Posterior vena cava (tissue), 2 donors: ENCODE measurements at regions not wholly inside any gene's neighbourhood (a gene's known extent, or its start where the extent isn't known, plus 50 kb on each side); places are given as distances from the start of the nearest gene placed in this dataset.
"Not testable (repeated sequence)": the region's sequence is repeated elsewhere in the genome, so short reads cannot be mapped to it uniquely, and the experiment has no call there.

Experiments used
- DNase-seq: peaks from one replicate; pipeline ENCODE4 v3.0.0-alpha.2; 2020; ENCODE audit warnings: low spot score
- intact Hi-C, 2 donors: fragments of 100-400 bp; cut with DNase I; formaldehyde crosslinking; loops; one replicate each; pipeline versions ENCODE4 v1.14.1 to v1.14.2; 2022 to 2023
- donor health status: DM: yes; HTN: yes; CAD: no.
- donor health status: DM: yes; HTN: yes; CAD: no.

DNA sequence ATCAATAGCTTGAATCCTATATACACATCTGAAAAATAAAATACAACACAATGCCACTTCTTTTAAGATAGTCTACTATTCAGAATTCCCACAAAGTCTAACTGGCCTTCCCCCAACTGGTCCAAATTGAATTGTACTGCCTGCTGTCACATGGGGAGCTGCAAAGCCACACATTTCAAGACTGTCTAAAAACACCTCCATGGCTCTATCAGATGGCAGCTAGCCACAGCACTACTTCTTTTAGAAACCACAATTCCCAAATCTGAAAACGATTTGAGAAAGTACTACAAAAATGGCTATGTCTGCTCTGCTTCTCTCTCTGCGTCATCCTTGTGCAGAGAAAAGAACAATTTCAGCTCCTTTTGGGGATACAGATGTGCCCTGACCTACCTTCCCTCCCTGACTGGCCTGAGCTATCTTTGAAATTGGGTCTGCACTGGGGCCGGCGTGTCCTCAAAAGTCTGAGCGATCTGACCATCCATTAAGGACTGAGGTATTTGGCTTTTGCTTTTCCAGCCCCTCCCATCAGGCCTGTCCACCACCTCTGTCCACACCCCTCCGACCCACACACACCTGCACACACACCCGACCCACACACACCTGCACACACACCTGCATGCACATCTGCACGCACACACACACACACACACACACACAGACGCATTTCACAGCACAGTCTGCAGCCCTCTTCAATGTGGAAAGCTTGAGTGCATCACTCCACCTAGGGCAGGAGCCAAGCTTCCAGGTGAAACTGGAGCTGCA is 68.6 kb upstream of the IPO5 start:
- no peak for DNase-seq
- intact Hi-C loops, result no loop called here

DNA sequence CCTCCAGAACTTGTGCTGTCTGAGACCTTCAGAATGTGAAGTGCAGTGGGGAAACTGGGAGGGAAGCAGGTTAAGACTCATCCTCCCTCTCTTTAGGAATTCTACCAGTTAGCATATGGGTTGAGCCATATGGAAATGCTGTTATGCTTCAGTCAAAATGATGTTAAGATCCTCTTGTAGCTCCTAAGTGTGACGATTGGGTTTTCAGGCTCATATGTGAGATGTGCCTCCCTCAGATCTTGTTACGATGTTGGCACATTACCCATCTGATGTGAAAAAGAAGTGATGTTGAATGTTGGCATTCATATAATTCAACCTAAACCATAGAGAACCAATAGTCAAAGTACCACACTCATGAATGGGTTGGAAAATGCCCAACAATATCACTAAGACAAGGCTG is 67.8 kb upstream of the IPO5 start:
- intact Hi-C loops, result no loop called here
- DNase-seq, result no peak

DNA sequence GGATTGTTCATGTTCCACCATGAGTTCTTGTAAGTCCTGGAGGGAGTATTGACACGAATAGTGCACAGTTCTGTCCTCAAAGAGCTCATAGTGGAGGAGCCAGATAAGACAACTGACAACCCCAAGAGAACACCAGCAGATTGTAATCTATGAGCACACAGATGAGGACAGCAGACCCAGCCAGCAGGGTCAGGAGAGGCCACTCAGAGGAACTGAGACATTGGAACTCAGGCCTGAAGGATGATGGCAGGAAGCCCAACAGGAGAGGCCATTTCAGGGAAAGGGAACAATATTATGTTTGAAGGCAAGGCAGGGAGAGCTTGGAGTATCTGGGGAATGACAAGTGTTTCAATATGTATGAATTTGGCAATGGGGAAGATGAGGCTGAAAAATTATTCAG is 63.7 kb upstream of the IPO5 start:
- no peak for DNase-seq

DNA sequence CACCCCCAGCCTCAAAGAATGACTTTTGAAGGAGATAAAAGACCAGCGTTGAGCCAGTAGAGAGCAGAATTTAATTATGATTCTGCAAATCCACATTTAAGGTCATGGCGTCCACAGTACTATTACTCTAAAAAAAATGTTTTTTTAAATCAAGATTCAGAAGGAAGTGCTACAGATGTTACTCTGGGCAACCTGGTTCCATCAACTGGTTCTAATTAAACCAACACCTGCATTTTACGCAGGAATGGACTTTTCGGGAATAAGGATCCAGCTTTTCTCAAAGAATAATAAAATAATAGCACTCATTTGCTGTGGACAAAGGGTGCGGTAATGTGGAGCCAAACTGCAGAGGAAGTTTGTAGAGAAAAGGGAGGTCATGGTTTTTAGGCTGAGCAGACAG is 62.9 kb upstream of the IPO5 start:
- intact Hi-C loops, result no loop called here
- DNase-seq, result no peak

More for the DNA sequence above, 63.7 kb upstream of the IPO5 start:
- intact Hi-C loops, result no loop called here

DNA sequence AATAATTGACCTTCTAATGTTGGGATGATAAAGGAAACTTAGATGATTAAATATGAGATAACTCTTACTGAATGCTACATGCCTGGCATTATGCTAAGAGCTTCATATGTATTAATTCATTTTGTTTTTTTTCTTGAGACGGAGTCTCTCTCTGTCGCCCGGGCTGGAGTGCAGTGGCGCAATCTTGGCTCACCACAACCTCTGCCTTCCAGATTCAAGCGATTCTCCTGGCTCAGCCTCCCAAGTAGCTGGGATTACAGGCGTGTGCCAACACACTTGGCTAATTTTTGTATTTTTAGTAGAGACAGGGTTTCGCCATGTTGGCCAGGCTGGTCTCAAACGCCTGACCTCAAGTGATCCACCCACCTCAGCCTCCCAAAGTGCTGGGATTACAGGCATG is 61.5 kb upstream of the IPO5 start:
- intact Hi-C loops, result not testable (repeated sequence)
- DNase-seq, result peak; percentile 90

DNA sequence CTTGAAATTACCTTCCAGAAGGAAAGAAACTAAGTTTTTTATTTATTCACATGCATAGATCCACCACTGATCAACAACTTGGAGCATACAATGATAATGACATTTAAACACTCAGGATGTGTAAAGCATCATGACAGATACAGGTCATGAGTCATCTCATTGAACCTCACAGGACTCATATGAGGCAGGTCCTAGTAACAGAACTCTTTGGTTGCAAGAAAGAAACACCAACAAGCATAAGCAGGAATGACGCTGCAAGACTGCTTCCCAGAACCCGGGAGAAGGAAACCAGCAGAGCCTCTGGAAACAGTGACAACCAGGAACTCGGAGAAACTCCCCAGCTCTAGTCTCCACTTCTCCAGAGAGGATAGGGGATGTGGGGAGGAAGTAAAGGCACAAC is 60.8 kb upstream of the IPO5 start:
- intact Hi-C loops, result no loop called here
- DNase-seq, result no peak

DNA sequence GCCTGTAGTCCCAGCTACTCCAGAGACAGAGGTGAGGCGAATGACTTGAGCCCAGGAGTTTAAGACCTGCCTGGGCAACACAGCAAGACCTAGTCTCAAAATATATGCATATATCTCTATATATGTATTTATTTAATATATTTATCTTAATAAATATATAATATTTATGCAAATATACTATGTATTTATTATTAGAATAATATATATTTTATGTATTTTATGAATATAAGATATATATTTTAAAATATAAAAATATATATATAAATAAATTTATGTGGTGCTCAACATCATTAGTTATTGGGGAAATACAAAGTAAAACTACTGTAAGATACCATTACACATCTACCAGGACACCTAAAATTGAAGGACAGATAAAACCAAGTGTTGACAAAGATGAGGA is 58.1 kb upstream of the IPO5 start:
- DNase-seq, result no peak
- intact Hi-C loops, result no loop called here

DNA sequence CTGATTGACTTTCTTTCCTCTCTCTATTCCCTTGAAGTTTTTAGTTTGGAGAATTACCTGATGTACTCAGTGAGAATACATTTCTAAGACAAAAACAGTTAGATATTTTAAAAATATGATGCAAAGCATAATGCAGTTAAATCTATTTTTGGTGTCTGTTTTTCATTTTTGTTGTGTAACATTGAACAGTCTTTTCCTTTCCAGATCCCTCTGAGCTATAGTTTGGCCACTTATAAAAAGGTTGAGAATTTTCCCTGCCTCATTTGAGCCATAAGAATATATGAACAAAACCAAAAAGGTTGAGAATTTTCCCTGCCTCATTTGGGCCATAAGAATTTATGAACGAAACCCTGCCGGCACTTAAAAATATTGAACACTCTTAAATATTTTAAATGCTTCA is 57.0 kb upstream of the IPO5 start:
- intact Hi-C loops, result no loop called here
- no peak for DNase-seq

DNA sequence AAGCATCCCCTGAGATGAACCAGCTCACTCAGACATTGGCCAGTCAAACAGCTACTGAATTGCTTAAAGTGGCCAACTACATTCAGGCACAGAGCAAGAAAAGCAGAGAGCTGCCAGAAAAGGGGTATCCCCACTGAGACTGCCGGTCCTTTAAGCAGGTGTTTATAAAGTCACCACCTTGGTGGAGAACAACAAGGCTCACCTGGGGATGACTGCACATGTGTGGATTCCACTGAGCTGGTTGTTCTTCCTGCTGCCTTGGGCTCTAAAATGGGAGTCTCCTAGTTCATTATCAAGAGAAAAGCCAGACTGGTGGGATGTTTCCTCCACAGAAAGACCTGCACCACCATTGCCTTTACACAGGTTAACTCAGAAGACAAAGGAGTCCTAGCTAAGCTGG is 51.8 kb upstream of the IPO5 start:
- intact Hi-C loops, result no loop called here
- no peak for DNase-seq
